GM12878 (cell line): ENCODE measurements at regions not wholly inside any gene's neighbourhood (a gene's known extent, or its start where the extent isn't known, plus 50 kb on each side); places are given as distances from the start of the nearest gene placed in this dataset.

Experiments
- BACH1 ChIP-seq: fragments of 450-650 bp; IDR thresholded peaks from 2 replicates; pipeline ENCODE4 v1.6.1; 2017; ENCODE audit warnings: mild to moderate bottlenecking, borderline replicate concordance
- CBX3 ChIP-seq: fragments of 200-600 bp; sonication (generic); IDR thresholded peaks from 2 replicates; pipeline ENCODE4 v1.6.1; 2016; ENCODE audit warnings: low read depth, borderline replicate concordance
- EED ChIP-seq: sonication (generic); IDR thresholded peaks from 2 replicates; pipeline ENCODE4 v1.6.1; 2016; ENCODE audit warnings: antibody characterized with exemption, low read depth
- EGR1 ChIP-seq, 2 experiments: IDR thresholded peaks; 1 replicate in 1 of 2; 2 replicates in 1 of 2; pipeline ENCODE4 v1.6.1; 2011 to 2012; ENCODE audit warnings: low read depth in 2 of 2, low read length in 2 of 2, borderline replicate concordance in 1 of 2, mild to moderate bottlenecking in 1 of 2, moderate library complexity in 1 of 2
- FOS ChIP-seq: IDR thresholded peaks from 3 replicates; pipeline ENCODE4 v1.6.1; 2011; ENCODE audit warnings: borderline replicate concordance; ENCODE audit not compliant: insufficient read length; ENCODE audit errors: extremely low read depth
- HDAC6 ChIP-seq: fragments of 200-600 bp; sonication (generic); IDR thresholded peaks from one replicate; pipeline ENCODE4 v1.8.0; 2017; ENCODE audit warnings: antibody characterized with exemption; ENCODE audit not compliant: unreplicated experiment
- HDGF ChIP-seq: fragments of 450-650 bp; IDR thresholded peaks from 2 replicates; pipeline ENCODE4 v1.6.1; 2016; ENCODE audit warnings: antibody characterized with exemption
- IRF4 ChIP-seq: IDR thresholded peaks from 2 replicates; pipeline ENCODE4 v1.6.1; 2011; ENCODE audit warnings: low read depth, low read length
- MTA3 ChIP-seq: IDR thresholded peaks from 2 replicates; pipeline ENCODE4 v1.6.1; 2012; ENCODE audit warnings: low read length, inconsistent platforms, borderline replicate concordance
- MXI1 ChIP-seq: fragments of 150-350 bp; IDR thresholded peaks from 2 replicates; pipeline ENCODE4 v1.6.1; 2011; ENCODE audit warnings: low read depth, mild to moderate bottlenecking, inconsistent platforms, low read length, improper control_type of control experiment
- RAD51 ChIP-seq: fragments of 450-650 bp; IDR thresholded peaks from 2 replicates; pipeline ENCODE4 v1.6.1; 2016; ENCODE audit warnings: moderate library complexity, mild to moderate bottlenecking, inconsistent platforms
- SMC3 ChIP-seq: IDR thresholded peaks from 2 replicates; pipeline ENCODE4 v1.6.1; 2011; ENCODE audit warnings: low read length, improper control_type of control experiment, borderline replicate concordance
- STAT1 ChIP-seq: fragments of 450-650 bp; conservative IDR thresholded peaks from 2 replicates; pipeline ENCODE4 v1.6.1; 2014; ENCODE audit warnings: antibody characterized with exemption, mild to moderate bottlenecking
- SUPT20H ChIP-seq: IDR thresholded peaks from 2 replicates; pipeline ENCODE4 v1.6.1; 2011; ENCODE audit warnings: low read depth, mild to moderate bottlenecking, low read length, moderate library complexity, borderline replicate concordance; ENCODE audit not compliant: control insufficient read depth
- SUZ12 ChIP-seq: fragments of 200-600 bp; sonication (generic); IDR thresholded peaks from one replicate; pipeline ENCODE4 v1.6.1; 2018; ENCODE audit warnings: antibody characterized with exemption, mild to moderate bottlenecking; ENCODE audit not compliant: unreplicated experiment
- TBL1XR1 ChIP-seq: IDR thresholded peaks from 2 replicates; pipeline ENCODE4 v1.6.1; 2012; ENCODE audit warnings: low read depth, low read length, improper control_type of control experiment
- ZNF274 ChIP-seq: IDR thresholded peaks from one replicate; pipeline ENCODE4 v1.8.0; 2011; ENCODE audit not compliant: insufficient read length, insufficient read depth
- ZSCAN29 ChIP-seq: fragments of 450-650 bp; IDR thresholded peaks from 2 replicates; pipeline ENCODE4 v1.6.1; 2017; ENCODE audit warnings: mild to moderate bottlenecking, moderate library complexity
- TF ChIP-seq, protein P1 (sequence below): fragments of 450-650 bp; IDR thresholded peaks from 2 replicates; pipeline ENCODE4 v1.6.1; 2016; ENCODE audit warnings: mild to moderate bottlenecking, moderate library complexity, borderline replicate concordance
- TF ChIP-seq, protein P2 (sequence below): fragments of 150-350 bp; IDR thresholded peaks from 2 replicates; pipeline ENCODE4 v1.6.1; 2016; ENCODE audit warnings: low read depth, low read length
- TF ChIP-seq, protein P3 (sequence below): fragments of 450-650 bp; IDR thresholded peaks from 2 replicates; pipeline ENCODE4 v1.6.1; 2018; ENCODE audit warnings: mild to moderate bottlenecking, low read depth, moderate library complexity; ENCODE audit not compliant: partially characterized antibody
- TF ChIP-seq, protein P4 (sequence below): IDR thresholded peaks from 2 replicates; pipeline ENCODE4 v1.6.1; 2012; ENCODE audit warnings: low read depth, low read length, improper control_type of control experiment

DNA sequence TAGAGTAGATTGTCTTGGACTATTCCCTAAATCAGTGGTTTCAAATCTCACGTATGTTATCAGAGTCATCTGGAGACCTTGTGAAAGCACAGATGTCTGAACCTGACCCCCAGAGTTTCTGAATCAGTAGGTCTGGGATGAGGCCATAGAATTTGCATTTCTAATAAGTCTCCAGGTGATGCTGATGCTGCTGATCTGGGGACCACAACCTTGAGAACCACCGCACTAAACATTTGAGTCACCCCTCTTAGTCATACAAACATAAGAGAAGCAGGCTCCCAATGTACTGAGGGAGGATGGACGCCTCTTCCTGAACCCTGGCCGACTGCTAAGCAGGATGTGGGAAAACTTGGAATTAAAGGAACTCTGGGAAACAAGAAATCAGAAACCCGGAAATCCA is 187.8 kb upstream of the PRDM1 start (continued):
- TF ChIP-seq, protein P1, sequence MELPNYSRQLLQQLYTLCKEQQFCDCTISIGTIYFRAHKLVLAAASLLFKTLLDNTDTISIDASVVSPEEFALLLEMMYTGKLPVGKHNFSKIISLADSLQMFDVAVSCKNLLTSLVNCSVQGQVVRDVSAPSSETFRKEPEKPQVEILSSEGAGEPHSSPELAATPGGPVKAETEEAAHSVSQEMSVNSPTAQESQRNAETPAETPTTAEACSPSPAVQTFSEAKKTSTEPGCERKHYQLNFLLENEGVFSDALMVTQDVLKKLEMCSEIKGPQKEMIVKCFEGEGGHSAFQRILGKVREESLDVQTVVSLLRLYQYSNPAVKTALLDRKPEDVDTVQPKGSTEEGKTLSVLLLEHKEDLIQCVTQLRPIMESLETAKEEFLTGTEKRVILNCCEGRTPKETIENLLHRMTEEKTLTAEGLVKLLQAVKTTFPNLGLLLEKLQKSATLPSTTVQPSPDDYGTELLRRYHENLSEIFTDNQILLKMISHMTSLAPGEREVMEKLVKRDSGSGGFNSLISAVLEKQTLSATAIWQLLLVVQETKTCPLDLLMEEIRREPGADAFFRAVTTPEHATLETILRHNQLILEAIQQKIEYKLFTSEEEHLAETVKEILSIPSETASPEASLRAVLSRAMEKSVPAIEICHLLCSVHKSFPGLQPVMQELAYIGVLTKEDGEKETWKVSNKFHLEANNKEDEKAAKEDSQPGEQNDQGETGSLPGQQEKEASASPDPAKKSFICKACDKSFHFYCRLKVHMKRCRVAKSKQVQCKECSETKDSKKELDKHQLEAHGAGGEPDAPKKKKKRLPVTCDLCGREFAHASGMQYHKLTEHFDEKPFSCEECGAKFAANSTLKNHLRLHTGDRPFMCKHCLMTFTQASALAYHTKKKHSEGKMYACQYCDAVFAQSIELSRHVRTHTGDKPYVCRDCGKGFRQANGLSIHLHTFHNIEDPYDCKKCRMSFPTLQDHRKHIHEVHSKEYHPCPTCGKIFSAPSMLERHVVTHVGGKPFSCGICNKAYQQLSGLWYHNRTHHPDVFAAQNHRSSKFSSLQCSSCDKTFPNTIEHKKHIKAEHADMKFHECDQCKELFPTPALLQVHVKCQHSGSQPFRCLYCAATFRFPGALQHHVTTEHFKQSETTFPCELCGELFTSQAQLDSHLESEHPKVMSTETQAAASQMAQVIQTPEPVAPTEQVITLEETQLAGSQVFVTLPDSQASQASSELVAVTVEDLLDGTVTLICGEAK: no peak
- no peak for TF ChIP-seq RAD51
- TF ChIP-seq, protein P2, sequence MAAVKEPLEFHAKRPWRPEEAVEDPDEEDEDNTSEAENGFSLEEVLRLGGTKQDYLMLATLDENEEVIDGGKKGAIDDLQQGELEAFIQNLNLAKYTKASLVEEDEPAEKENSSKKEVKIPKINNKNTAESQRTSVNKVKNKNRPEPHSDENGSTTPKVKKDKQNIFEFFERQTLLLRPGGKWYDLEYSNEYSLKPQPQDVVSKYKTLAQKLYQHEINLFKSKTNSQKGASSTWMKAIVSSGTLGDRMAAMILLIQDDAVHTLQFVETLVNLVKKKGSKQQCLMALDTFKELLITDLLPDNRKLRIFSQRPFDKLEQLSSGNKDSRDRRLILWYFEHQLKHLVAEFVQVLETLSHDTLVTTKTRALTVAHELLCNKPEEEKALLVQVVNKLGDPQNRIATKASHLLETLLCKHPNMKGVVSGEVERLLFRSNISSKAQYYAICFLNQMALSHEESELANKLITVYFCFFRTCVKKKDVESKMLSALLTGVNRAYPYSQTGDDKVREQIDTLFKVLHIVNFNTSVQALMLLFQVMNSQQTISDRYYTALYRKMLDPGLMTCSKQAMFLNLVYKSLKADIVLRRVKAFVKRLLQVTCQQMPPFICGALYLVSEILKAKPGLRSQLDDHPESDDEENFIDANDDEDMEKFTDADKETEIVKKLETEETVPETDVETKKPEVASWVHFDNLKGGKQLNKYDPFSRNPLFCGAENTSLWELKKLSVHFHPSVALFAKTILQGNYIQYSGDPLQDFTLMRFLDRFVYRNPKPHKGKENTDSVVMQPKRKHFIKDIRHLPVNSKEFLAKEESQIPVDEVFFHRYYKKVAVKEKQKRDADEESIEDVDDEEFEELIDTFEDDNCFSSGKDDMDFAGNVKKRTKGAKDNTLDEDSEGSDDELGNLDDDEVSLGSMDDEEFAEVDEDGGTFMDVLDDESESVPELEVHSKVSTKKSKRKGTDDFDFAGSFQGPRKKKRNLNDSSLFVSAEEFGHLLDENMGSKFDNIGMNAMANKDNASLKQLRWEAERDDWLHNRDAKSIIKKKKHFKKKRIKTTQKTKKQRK: no peak
- TF ChIP-seq HDGF: no peak
- peak; percentile 30; the same call in 1 of the 2 replicates for TF ChIP-seq IRF4
- TF ChIP-seq SUPT20H: no peak
- no peak for TF ChIP-seq MTA3
- TF ChIP-seq, protein P3, sequence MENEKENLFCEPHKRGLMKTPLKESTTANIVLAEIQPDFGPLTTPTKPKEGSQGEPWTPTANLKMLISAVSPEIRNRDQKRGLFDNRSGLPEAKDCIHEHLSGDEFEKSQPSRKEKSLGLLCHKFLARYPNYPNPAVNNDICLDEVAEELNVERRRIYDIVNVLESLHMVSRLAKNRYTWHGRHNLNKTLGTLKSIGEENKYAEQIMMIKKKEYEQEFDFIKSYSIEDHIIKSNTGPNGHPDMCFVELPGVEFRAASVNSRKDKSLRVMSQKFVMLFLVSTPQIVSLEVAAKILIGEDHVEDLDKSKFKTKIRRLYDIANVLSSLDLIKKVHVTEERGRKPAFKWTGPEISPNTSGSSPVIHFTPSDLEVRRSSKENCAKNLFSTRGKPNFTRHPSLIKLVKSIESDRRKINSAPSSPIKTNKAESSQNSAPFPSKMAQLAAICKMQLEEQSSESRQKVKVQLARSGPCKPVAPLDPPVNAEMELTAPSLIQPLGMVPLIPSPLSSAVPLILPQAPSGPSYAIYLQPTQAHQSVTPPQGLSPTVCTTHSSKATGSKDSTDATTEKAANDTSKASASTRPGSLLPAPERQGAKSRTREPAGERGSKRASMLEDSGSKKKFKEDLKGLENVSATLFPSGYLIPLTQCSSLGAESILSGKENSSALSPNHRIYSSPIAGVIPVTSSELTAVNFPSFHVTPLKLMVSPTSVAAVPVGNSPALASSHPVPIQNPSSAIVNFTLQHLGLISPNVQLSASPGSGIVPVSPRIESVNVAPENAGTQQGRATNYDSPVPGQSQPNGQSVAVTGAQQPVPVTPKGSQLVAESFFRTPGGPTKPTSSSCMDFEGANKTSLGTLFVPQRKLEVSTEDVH: no peak
- TF ChIP-seq, protein P4, sequence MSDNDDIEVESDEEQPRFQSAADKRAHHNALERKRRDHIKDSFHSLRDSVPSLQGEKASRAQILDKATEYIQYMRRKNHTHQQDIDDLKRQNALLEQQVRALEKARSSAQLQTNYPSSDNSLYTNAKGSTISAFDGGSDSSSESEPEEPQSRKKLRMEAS: no peak
- TF ChIP-seq STAT1: no peak
- no peak for TF ChIP-seq CBX3
- TF ChIP-seq ZNF274: no peak
- TF ChIP-seq MXI1: no peak
- no peak for TF ChIP-seq HDAC6
- no peak for TF ChIP-seq EGR1 (IDR thresholded peaks at IDR 0.05; ENCODE audit: borderline replicate concordance in 1 of 2, low read depth in 2 of 2, low read length in 2 of 2)
- no peak for TF ChIP-seq SMC3
- TF ChIP-seq SUZ12: no peak
- TF ChIP-seq ZSCAN29: no peak
- no peak for TF ChIP-seq FOS
- TF ChIP-seq BACH1: no peak
- TF ChIP-seq EED: no peak
- TF ChIP-seq TBL1XR1: no peak
